H54 (cell line): ENCODE measurements at regions not wholly inside any gene's neighbourhood (a gene's known extent, or its start where the extent isn't known, plus 50 kb on each side); places are given as distances from the start of the nearest gene placed in this dataset.

ENCODE experiments used
- DNase-seq: peaks from one replicate; pipeline ENCODE4 v3.0.0; 2011; ENCODE audit warnings: low spot score, mixed read lengths; ENCODE audit not compliant: insufficient read length
- FAIRE-seq: peaks from 3 replicates; lab custom pipeline; 2011; peaks lifted over from hg19 to GRCh38; lab: Jason Lieb, UNC
- POLR2A ChIP-seq: IDR thresholded peaks from 2 replicates; pipeline ENCODE4 v1.6.1; 2011; ENCODE audit warnings: low read depth, mild to moderate bottlenecking, low read length

GRCh38 chr7:88399036-88399435, 92.3 kb upstream of the STEAP4 start:
- no peak for TF ChIP-seq POLR2A
- DNase-seq: no peak
- FAIRE-seq: no peak

DNA sequence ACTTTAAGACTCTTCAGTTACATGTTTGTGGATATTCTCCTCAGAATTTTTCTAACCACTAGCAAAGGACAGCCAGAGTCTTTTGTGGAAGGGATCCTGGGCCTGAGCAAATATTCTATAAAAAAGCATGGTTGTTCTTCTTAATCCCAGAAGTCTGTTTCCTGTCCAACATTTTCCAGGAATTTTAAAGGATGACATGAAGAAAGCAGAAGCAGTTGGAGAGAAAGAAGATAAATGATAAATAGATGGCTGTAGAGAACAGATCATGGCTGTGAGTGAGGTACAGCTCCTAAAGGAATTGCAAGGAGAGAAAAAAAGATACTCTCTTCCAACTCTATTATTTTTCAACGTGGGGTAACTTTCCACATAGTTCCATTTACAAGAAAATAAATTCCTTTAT, 91.8 kb upstream of the STEAP4 start:
- FAIRE-seq (no peak), DNase-seq (no peak)
- no peak for TF ChIP-seq POLR2A

DNA sequence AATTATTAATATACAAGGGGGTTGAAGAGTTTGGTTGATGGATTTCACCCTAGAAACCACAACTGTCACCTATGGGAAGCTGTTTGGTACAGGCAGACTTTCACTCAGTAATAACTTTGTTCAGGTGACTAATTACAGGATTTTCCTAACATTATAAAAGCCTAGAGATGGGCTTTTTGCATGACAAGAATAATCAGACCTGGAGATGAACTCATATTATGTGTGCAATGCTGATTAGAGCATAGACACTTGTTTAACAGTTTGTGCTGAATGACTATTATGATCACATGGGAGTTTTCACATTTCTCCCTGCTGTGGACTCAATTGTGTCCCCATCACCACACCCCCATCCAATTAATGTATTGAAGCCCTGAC, 90.2 kb upstream of the STEAP4 start:
- TF ChIP-seq POLR2A: no peak
- FAIRE-seq: no peak
- DNase-seq: no peak

- FAIRE-seq: no peak
- no peak for TF ChIP-seq POLR2A
- DNase-seq: no peak
These were observed 89.7 kb upstream of the STEAP4 start for GRCh38 chr7:88396295-88396947.

- TF ChIP-seq POLR2A: no peak
- no peak for DNase-seq
- FAIRE-seq: no peak
These were observed 89.0 kb upstream of the STEAP4 start for GRCh38 chr7:88395715-88396114.

GRCh38 chr7:88391247-88391646, 84.6 kb upstream of the STEAP4 start:
- DNase-seq: no peak
- FAIRE-seq: no peak
- no peak for TF ChIP-seq POLR2A

- no peak for FAIRE-seq
- no peak for DNase-seq
- no peak for TF ChIP-seq POLR2A
These were observed 80.7 kb upstream of the STEAP4 start for GRCh38 chr7:88387368-88387767.

GRCh38 chr7:88386665-88387156, 80.0 kb upstream of the STEAP4 start:
- DNase-seq (no peak), FAIRE-seq (no peak)
- no peak for TF ChIP-seq POLR2A

- DNase-seq (no peak), FAIRE-seq (no peak)
- no peak for TF ChIP-seq POLR2A
These were observed 70.7 kb upstream of the STEAP4 start for GRCh38 chr7:88377434-88377833.

DNA sequence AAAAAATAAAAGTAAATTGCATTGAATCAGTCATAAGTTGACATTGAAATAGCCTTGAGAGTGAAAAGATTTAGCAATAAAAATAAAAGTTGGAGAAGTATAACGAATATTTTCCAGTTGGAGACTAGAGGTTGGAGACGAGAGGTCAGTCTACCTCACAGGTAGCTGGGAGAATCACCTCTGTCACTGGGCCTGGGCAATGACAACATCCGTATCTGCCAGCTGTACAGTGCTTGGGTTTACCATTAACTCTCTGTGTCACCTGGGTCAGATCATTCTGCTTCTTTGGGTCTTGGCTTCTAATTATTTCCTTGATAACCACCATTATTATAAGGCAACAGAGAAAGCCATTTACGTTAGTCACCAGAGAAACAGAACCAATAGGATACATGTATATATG, 62.0 kb upstream of the STEAP4 start:
- DNase-seq: no peak
- TF ChIP-seq POLR2A: no peak
- no peak for FAIRE-seq

DNA sequence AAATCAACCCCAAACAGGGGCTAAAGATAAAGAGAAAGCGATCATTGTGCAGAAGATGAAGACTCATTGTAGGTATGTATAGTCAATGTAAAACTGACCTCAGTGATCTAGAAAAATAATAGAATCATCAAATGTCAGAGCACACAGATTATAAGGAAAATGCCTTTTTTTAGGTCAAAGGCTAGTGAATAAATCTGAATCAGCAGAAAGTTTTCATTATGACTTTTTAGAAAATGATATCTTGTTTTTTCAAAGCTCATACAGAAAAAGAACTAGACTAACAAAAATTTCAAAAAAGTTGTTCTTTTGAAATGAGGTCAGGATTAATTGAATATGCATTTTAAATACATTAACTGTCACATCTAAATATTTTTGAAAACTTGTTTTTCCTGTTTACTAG, 60.2 kb upstream of the STEAP4 start:
- FAIRE-seq (no peak), DNase-seq (no peak)
- no peak for TF ChIP-seq POLR2A

DNA sequence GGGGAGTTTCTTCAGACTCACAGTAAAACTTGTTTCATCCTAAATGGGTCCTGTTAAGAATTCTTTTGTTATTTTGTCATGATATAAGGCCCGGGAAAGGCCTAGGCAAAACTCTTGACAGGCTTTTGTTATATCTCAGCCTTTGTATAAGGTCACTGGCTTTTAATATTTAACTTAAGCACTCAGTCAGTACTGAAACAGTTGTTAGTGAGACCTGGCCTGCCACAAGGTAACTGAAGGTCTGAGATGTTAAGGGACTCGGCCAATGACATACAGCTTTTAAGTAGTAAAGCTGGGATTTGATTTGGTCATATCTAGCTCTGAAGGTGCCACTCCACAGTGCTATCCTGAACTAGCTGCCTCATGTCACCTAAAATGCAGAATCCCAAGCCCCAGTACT, 57.2 kb upstream of the STEAP4 start:
- FAIRE-seq (no peak), DNase-seq (no peak)
- no peak for TF ChIP-seq POLR2A

DNA sequence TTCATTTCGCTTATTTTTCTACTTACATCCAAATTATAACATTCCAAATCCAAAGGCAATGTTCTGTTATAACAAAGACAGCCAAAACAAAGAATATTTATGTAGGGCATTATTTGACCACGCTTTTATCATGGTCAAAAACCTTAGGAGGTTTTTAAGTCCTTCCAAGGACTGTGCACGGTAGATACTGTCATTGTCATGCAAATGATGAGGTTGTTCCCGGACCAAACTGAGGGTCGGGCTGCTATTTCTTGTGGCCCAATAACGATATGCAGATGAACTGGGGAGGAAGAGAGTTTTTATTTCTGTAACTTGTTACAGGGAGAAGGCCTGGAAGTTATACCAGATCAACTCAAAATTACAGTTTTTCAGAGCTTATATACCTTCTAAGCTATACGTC, 56.6 kb upstream of the STEAP4 start:
- DNase-seq: no peak
- FAIRE-seq: no peak
- TF ChIP-seq POLR2A: no peak

DNA sequence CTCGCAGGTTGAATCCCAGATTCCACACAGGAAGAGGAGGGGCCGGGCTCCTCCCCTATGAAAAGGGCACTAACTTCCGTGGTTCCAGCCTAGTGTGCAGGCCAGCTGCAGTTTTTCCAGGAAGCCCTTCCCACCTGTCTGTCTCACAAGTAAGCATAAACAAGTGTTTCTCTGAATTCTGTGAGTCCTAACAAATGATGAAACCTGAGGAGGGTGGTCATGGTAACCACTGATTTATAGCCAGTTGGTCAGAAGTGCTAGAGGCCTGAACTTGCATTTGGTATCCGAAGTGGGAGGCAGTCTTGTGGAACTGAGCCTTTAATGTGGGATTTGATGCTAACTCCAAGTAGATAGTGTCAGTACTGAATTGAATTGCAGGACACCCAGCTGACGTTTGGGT, 54.7 kb upstream of the STEAP4 start:
- DNase-seq (no peak), FAIRE-seq (no peak)
- TF ChIP-seq POLR2A: no peak

DNA sequence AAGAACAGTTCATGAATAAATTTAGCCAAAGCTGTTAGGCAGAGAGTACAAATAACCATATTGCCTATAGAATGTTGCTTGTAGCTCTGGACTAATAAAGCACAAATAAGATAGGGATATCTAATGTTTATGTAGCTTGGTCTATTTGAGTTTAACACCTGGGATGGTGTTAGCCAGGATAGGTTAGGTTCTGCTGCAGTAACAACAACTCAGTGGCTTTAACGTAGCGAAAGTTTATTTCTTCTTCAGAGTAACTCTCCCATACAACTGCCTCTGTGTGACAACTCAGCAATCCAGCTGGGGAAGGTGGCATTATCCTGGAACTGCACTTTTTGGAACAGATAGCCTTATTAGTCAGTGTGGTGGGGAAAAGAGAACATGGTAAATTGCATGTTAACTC, 52.2 kb upstream of the STEAP4 start:
- DNase-seq: no peak
- no peak for TF ChIP-seq POLR2A
- FAIRE-seq: no peak

DNA sequence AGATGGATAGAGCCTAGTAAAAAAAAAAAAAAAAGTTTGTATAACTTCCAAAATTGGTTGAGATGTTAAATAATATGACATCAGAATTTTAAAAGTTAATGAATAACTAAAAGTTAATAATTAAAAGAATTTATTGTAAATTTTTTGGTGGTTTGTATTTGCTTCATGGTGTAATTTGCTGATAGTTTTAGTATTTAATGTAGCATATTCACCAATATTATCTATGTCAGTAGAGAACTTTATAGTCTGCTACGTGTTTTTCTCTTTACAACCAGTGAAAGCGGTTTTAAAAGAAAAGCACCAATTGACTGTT, 51.8 kb upstream of the STEAP4 start:
- FAIRE-seq: no peak
- DNase-seq: no peak
- TF ChIP-seq POLR2A: no peak
